ENCODE measurements at regions not wholly inside any gene's neighbourhood (a gene's known extent, or its start where the extent isn't known, plus 50 kb on each side); places are given as distances from the start of the nearest gene placed in this dataset.

DNA sequence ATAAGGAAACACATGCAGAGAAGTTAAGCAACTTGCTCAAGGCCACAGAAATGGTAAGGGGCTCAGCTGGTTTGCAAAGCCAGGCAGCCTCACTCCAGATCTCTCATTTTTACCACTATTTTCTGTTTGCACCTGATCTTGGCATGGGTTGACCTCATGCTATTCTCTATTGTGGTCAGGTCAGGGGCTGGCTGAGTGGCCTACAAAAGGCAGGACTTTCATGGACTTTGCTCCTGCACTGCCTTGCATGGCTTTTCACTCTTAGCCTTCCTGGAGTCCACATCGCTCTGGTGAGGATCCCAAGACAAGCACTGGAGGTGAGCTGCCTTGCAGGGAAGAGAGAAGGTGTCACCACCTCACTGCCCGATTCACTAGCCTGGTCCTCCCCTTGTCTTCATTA is 56.8 kb upstream of the CSF3R start:
- no peak for DNase-seq
- no peak for ATAC-seq
- intact Hi-C loops (cut with micrococcal nuclease), result no loop called here

DNA sequence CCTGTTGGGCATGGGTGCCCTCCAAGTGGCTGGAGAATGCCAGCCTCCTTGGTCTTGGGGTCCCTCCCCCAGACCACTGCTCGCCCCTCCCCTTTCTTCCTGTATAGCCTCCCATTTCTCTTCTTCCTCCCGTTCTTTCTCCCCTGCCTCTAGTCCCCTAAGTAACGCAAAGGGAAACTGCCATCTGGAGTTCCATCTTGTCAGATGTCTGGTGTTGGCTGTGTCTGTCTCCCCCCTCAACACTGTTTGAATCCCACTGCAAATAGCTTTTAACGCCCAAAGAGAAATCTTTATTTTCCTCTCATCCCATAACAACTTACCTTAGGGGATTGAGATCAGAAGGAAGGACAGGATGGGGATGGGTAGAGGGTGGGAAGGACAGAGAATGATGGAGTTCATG is 55.3 kb upstream of the CSF3R start:
- intact Hi-C loops (cut with micrococcal nuclease), result no loop called here
- ATAC-seq (no peak), DNase-seq (no peak)

DNA sequence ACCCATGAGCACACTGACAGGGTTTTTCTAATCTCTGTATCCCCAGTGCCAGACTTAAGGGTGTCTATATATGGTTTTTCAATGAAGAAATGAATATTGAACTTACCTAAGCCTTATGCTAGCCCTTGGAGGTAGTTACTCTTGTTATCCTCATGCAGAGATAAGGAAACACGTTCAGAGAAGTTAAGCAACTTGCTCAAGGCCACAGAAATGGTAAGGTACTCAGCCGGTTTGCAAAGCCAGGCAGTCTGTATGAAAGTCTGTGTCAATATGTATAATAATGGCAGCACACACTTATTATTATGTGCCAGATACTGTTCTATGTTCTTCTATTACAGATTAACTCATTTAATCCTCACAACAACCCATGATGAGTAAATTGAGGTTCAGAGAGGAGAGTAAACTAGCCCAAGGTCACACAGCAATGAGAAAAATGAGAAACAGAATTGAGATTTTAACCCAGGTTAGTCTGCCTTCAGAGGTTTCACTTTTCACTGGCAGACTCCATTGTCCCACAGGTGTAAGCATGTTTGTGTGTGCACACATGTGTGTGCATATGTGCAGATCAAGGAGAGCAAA is 54.6 kb upstream of the CSF3R start:
- intact Hi-C loops (cut with micrococcal nuclease), result no loop called here
- DNase-seq (no peak), ATAC-seq (no peak)

DNA sequence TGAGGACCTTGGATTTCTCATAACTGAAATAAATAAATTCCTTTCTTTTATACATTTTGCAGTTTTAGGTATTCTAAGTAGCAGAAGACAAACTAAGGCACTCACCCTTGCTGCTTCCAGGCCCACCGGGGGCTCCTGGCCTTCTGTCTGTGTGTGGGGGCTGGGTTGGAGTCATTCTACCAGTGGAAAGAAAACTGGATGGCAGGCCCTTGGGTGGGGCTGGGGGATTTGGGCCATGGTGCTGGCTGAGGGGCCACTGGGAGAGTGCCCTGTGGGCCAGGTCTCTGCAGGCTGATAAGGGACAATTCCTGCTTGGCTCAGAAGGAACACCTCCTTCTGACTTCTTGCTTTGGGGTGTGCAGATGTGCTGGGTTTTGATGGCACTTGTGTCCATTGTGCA is 54.0 kb upstream of the CSF3R start:
- intact Hi-C loops (cut with micrococcal nuclease), result no loop called here
- no peak for DNase-seq
- ATAC-seq, result no peak

DNA sequence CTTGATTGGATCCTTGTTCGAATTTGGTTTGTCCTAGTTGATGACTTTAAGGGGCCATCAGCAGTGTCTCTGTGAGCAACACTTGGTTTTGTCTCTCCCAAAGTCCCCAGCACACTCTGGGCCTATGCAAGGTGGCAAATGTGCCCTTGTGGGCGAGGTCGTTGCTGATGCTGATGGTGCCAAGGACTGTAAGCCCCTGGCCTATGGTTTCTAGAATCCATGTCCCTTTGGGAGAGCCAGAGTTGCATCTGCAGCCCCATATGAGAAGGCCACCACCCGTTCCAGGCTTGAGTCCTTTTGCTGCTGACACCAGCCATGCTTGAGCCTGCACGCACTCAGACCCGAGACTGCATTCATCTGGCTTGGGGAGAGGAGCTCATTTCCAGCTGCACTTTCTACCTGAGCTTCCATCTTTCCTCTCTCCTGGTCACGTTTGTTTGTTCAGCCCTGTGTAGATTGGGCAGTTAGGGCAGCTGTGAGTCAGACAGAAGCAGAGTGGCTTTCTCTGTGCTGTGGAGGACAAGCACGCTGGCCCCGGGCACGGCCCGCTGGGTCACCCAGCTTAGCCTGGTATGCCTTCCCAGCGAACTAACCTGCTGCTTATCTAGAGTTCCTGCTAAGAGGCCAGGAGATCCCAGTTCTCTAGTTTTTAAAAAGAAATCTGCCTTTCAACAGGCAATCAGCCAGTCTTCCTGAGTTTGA is 52.1 kb upstream of the CSF3R start:
- intact Hi-C loops (cut with micrococcal nuclease), result no loop called here
- DNase-seq (no peak), ATAC-seq (no peak)

DNA sequence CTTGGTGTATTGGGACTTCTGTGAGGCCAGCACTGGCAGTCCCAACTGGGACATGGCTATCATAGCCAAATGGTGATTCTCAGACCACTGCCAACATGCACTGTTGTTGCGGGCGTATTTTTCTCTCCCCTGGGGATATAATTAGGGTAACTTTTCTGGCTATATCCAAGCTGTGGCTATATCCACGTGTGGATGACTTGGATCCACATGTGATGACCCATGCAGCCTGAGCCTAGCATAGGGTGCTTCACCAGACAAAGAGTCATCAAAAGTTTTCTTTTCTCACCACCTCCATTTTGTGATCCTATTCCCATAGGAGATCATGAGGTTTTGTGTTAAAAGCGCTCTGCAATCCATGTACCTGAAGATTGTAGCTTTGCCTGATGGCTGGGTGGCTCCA is 51.2 kb upstream of the CSF3R start:
- ATAC-seq, result no peak
- intact Hi-C loops (cut with micrococcal nuclease), result no loop called here
- DNase-seq, result no peak

DNA sequence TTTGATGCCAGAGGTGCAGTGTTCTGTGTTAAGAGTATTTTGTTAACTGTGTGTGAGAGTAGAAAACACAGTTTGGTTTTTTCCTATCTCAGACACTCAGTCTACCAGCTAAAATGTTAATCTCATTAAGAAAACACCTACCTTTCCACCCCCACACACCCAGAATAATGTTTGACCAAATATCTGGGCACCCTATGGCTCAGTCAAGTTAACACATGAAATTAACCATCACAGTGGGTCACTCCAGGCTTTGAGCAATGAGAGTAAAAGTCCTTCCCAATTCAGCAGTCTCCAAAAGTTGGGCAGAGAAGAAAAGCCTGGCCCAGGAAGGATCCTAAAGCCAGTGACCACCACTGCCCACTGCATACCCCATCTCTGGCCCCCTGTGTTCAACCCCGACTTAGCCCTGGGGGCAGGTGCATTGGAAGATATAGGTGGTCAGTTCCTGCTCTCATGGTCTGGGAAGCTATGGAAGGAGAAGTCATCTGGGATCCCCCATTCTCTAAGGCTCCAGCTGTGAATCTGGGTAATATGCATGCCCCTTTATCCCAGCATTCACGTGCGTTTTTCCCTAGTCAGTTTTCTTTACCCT is 50.2 kb upstream of the CSF3R start:
- DNase-seq, result no peak

More for the DNA sequence above, 50.2 kb upstream of the CSF3R start:
- intact Hi-C loops (cut with micrococcal nuclease), result no loop called here
- ATAC-seq, result no peak
